ENCODE measurements at regions not wholly inside any gene's neighbourhood (a gene's known extent, or its start where the extent isn't known, plus 50 kb on each side); places are given as distances from the start of the nearest gene placed in this dataset.

DNA sequence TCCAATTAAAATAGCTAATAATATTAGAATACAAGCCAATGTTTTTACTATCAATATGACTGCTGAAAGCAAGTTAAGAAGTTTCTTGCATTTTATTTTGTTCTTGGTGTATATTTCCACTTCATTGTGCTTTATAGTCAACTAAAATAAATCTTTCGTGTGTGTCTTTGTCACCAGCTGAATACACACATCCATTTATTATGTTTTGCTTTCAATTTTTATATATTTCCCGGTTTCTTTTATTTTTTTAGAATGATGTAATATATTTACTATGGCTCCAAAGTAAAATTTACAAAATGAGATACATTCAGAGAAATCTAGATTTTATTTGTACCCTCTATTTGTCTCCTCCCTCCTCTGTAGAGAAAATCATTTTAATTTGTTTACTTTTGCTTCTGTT, 495.9 kb upstream of the PAPPA start (continued):
- TF ChIP-seq, protein P1, sequence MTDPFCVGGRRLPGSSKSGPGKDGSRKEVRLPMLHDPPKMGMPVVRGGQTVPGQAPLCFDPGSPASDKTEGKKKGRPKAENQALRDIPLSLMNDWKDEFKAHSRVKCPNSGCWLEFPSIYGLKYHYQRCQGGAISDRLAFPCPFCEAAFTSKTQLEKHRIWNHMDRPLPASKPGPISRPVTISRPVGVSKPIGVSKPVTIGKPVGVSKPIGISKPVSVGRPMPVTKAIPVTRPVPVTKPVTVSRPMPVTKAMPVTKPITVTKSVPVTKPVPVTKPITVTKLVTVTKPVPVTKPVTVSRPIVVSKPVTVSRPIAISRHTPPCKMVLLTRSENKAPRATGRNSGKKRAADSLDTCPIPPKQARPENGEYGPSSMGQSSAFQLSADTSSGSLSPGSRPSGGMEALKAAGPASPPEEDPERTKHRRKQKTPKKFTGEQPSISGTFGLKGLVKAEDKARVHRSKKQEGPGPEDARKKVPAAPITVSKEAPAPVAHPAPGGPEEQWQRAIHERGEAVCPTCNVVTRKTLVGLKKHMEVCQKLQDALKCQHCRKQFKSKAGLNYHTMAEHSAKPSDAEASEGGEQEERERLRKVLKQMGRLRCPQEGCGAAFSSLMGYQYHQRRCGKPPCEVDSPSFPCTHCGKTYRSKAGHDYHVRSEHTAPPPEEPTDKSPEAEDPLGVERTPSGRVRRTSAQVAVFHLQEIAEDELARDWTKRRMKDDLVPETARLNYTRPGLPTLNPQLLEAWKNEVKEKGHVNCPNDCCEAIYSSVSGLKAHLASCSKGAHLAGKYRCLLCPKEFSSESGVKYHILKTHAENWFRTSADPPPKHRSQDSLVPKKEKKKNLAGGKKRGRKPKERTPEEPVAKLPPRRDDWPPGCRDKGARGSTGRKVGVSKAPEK (CRISPR knock-in tag; IDR thresholded peaks at IDR 0.05; ENCODE audit: borderline replicate concordance) = no peak
- TF ChIP-seq ZNF460 (CRISPR knock-in tag; IDR thresholded peaks at IDR 0.05; ENCODE audit: borderline replicate concordance) (no peak), ZNF431 (CRISPR knock-in tag; IDR thresholded peaks at IDR 0.05; ENCODE audit: borderline replicate concordance, low read depth) (no peak), ZNF10 (CRISPR knock-in tag; IDR thresholded peaks at IDR 0.05; ENCODE audit: borderline replicate concordance, low read depth) (no peak), KDM5B (CRISPR knock-in tag; IDR thresholded peaks at IDR 0.05; ENCODE audit: borderline replicate concordance) (no peak), JUND (CRISPR knock-in tag; IDR thresholded peaks at IDR 0.05) (no peak), ATAD3A (CRISPR knock-in tag; IDR thresholded peaks at IDR 0.05) (no peak)

DNA sequence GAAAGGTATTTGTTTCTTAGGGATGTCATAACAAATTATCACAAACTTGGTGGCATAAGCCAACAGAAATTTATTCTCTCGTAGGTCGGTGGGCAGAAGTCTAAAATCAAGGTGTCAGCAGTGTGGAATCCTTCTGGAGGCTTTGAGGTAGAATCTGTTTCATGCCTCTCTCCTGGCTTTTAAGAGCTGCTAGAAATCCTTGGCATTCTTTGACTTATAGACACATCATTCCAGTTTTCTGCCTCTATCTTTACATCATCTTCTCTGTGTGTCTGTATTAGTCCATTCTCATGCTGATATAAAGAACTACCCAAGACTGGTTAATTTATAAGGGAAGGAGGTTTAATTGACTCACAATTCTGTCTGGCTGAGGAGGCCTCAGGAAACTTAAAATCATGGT, 488.1 kb upstream of the PAPPA start:
- H4K20me1 ChIP-seq (ENCODE audit: insufficient read depth, low read length) = no peaks in the 10 kb centered on the region
- H3K4me2 ChIP-seq (ENCODE audit: low read depth, low read length) = no peak overlapping the region
- BruUV-seq (replicated peaks) = no TSS peak
- H3K27me3 ChIP-seq (ENCODE audit: control insufficient read depth in 1 of 2, insufficient read depth in 2 of 2, low read length in 2 of 2) = no peaks in the 10 kb centered on the region
- intact Hi-C loops (cut with micrococcal nuclease; ENCODE audit: unreplicated experiment) = no loop called here
- in situ Hi-C loops (cut with HindIII; ENCODE audit: extremely low pct_ligation_motif_present, low pct_unique_long_range_greater_than_20kb) = no loop called here
- no peaks in the 10 kb centered on the region for H3K36me3 ChIP-seq (replicated peaks in 1 of 2; ENCODE audit: control insufficient read depth in 1 of 2, insufficient read depth in 2 of 2, low read length in 2 of 2)
- FAIRE-seq = no peak
- CTCF ChIA-PET (ENCODE audit: low intra/inter-chr PET ratio, low total read pairs) = no interaction called here
- H3K27ac ChIP-seq (ENCODE audit: extremely low read length, insufficient read depth, low read length) = no peak overlapping the region
- no peak for ATAC-seq
- H2AFZ ChIP-seq (ENCODE audit: low read length) = no peak overlapping the region
- 2% methylated on average over 2 of the region's 2 CpGs for WGBS (ENCODE audit: low lambda C conversion rate)
- no peak overlapping the region for H3K9ac ChIP-seq (ENCODE audit: insufficient read depth, low read depth, low read length)
- no peaks in the 10 kb centered on the region for H3K79me2 ChIP-seq (ENCODE audit: insufficient read depth, low read length)
- H3K9me3 ChIP-seq (ENCODE audit: low read length) = no peaks in the 10 kb centered on the region
- DNase-seq (ENCODE audit: low spot score) = no peak
- H3K4me3 ChIP-seq (replicated peaks in 1 of 3; ENCODE audit: insufficient read depth in 1 of 3, low read depth in 2 of 3, low read length in 3 of 3) = no peak overlapping the region
- no peaks in the 10 kb centered on the region for H3K4me1 ChIP-seq (ENCODE audit: insufficient read depth, low read length)
- POLR2A ChIA-PET = no interaction called here
- TF ChIP-seq POLR2AphosphoS5 (IDR thresholded peaks at IDR 0.05; ENCODE audit: low read depth, low read length) = no peak
- no peak for TF ChIP-seq ZNF782 (CRISPR knock-in tag; IDR thresholded peaks at IDR 0.05; ENCODE audit: borderline replicate concordance)
- no peak for TF ChIP-seq CENPX (CRISPR knock-in tag; IDR thresholded peaks at IDR 0.05)
- no peak for TF ChIP-seq CBX1 (IDR thresholded peaks at IDR 0.05; ENCODE audit: low read depth)
- TF ChIP-seq ZNF160 (CRISPR knock-in tag; IDR thresholded peaks at IDR 0.05) = no peak
- TF ChIP-seq, protein P2, sequence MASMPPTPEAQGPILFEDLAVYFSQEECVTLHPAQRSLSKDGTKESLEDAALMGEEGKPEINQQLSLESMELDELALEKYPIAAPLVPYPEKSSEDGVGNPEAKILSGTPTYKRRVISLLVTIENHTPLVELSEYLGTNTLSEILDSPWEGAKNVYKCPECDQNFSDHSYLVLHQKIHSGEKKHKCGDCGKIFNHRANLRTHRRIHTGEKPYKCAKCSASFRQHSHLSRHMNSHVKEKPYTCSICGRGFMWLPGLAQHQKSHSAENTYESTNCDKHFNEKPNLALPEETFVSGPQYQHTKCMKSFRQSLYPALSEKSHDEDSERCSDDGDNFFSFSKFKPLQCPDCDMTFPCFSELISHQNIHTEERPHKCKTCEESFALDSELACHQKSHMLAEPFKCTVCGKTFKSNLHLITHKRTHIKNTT (CRISPR knock-in tag; IDR thresholded peaks at IDR 0.05) = no peak
- TF ChIP-seq PAF1 (CRISPR knock-in tag; IDR thresholded peaks at IDR 0.05) = no peak
- TF ChIP-seq, protein P3, sequence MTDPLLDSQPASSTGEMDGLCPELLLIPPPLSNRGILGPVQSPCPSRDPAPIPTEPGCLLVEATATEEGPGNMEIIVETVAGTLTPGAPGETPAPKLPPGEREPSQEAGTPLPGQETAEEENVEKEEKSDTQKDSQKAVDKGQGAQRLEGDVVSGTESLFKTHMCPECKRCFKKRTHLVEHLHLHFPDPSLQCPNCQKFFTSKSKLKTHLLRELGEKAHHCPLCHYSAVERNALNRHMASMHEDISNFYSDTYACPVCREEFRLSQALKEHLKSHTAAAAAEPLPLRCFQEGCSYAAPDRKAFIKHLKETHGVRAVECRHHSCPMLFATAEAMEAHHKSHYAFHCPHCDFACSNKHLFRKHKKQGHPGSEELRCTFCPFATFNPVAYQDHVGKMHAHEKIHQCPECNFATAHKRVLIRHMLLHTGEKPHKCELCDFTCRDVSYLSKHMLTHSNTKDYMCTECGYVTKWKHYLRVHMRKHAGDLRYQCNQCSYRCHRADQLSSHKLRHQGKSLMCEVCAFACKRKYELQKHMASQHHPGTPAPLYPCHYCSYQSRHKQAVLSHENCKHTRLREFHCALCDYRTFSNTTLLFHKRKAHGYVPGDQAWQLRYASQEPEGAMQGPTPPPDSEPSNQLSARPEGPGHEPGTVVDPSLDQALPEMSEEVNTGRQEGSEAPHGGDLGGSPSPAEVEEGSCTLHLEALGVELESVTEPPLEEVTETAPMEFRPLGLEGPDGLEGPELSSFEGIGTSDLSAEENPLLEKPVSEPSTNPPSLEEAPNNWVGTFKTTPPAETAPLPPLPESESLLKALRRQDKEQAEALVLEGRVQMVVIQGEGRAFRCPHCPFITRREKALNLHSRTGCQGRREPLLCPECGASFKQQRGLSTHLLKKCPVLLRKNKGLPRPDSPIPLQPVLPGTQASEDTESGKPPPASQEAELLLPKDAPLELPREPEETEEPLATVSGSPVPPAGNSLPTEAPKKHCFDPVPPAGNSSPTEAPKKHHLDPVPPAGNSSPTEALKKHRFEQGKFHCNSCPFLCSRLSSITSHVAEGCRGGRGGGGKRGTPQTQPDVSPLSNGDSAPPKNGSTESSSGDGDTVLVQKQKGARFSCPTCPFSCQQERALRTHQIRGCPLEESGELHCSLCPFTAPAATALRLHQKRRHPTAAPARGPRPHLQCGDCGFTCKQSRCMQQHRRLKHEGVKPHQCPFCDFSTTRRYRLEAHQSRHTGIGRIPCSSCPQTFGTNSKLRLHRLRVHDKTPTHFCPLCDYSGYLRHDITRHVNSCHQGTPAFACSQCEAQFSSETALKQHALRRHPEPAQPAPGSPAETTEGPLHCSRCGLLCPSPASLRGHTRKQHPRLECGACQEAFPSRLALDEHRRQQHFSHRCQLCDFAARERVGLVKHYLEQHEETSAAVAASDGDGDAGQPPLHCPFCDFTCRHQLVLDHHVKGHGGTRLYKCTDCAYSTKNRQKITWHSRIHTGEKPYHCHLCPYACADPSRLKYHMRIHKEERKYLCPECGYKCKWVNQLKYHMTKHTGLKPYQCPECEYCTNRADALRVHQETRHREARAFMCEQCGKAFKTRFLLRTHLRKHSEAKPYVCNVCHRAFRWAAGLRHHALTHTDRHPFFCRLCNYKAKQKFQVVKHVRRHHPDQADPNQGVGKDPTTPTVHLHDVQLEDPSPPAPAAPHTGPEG (CRISPR knock-in tag; IDR thresholded peaks at IDR 0.05) = no peak
- TF ChIP-seq NCOA1 (CRISPR knock-in tag; IDR thresholded peaks at IDR 0.05) = no peak
